AG10803 (cell line): ENCODE measurements at regions not wholly inside any gene's neighbourhood (a gene's known extent, or its start where the extent isn't known, plus 50 kb on each side); places are given as distances from the start of the nearest gene placed in this dataset.

Experiments
- DNase-seq: peaks from one replicate; pipeline ENCODE4 v3.0.0; 2010; ENCODE audit warnings: low read depth
- H3K4me3 ChIP-seq: 2 replicates; pipeline ENCODE4 v1.5.1; 2011; ENCODE audit warnings: mild to moderate bottlenecking, low read length, control low read depth
- CTCF ChIP-seq: conservative IDR thresholded peaks from 2 replicates; pipeline ENCODE4 v1.5.1; 2011; ENCODE audit warnings: mild to moderate bottlenecking, low read length, control low read depth, inconsistent platforms

- H3K4me3 ChIP-seq, result no peak overlapping the region
- DNase-seq, result no peak
- TF ChIP-seq CTCF, result no peak
Measured at GRCh38 chr2:120823551-120823950, 87.9 kb downstream of the GLI2 start.

GRCh38 chr2:120824246-120824645 is 88.6 kb downstream of the GLI2 start:
- no peak for TF ChIP-seq CTCF
- no peak overlapping the region for H3K4me3 ChIP-seq
- DNase-seq, result no peak

GRCh38 chr2:120825370-120826259 is 89.9 kb downstream of the GLI2 start:
- no peak overlapping the region for H3K4me3 ChIP-seq
- DNase-seq, result peak; percentile 93
- no peak for TF ChIP-seq CTCF

DNA sequence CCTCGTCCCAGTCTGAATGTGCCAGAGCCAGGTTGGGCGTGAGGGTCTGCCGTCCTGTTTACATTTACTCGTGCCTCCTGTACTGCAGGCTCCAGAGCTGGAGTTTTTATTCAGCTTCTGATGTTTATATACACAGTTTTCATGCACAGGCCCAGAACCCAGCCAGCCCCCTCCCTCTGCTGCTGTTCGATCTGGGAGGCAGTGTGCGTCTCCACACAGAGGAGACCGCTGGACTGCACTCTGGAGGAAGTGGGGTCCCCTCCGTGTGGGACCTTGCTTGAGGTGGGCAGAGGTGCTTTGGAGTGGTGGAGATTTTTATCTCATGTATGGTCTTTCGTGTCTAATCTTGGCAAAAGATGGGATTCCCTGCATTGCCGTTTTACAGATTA is 90.6 kb downstream of the GLI2 start:
- TF ChIP-seq CTCF, result no peak
- H3K4me3 ChIP-seq, result no peak overlapping the region
- no peak for DNase-seq

- no peak overlapping the region for H3K4me3 ChIP-seq
- no peak for TF ChIP-seq CTCF
- DNase-seq, result no peak
Measured at GRCh38 chr2:120826716-120827410, 91.2 kb downstream of the GLI2 start.

DNA sequence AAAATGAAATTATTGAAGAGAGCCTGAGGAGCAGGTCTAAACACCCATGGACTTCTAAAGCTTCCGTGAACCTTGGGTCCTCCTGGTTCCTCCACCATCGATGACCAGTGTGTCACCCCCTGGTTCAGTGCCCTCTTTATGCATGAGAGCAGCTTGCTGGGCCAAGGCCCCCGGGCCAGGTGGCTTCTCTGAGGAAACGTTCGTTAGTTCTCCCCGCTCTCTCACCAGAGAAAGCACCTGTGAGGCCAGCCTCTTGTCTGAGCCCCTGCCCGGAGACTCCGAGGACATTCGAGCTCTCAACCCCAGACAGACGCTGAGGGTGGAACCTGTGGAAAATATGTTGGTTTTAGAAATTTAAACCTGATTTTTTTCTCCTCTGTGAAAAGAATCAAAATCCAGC is 92.4 kb downstream of the GLI2 start:
- no peak for DNase-seq
- TF ChIP-seq CTCF, result no peak
- H3K4me3 ChIP-seq, result no peak overlapping the region
